Colon (tissue), 2 donors: ENCODE measurements at regions not wholly inside any gene's neighbourhood (a gene's known extent, or its start where the extent isn't known, plus 50 kb on each side); places are given as distances from the start of the nearest gene placed in this dataset.
"Not testable (repeated sequence)": the region's sequence is repeated elsewhere in the genome, so short reads cannot be mapped to it uniquely, and the experiment has no call there.

Source experiments
- FAIRE-seq: peaks from 2 replicates; lab custom pipeline; 2012; peaks lifted over from hg19 to GRCh38; lab: Jason Lieb, UNC
- donor health status: control.
- donor health status: control.

DNA sequence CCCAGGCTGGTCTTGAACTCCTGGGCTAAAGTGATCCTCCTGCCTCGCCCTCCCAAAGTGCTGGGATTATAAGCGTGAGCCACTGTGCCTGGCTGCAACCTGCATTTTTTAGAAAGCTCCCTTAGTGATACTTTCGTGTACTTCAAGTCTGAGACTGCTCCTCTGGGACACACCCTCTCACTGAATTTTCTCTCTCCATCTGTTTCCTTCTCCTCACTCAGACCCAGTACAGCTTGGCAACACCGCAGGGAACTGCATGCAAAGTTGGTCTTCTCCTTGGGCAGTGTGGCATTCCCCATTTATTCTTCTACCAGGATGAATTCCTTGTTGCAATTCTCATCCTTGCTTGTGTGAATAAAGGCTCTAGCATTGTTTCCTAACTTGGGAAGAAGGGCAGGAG, 175.9 kb downstream of the LPIN1 start:
- no peak for FAIRE-seq

DNA sequence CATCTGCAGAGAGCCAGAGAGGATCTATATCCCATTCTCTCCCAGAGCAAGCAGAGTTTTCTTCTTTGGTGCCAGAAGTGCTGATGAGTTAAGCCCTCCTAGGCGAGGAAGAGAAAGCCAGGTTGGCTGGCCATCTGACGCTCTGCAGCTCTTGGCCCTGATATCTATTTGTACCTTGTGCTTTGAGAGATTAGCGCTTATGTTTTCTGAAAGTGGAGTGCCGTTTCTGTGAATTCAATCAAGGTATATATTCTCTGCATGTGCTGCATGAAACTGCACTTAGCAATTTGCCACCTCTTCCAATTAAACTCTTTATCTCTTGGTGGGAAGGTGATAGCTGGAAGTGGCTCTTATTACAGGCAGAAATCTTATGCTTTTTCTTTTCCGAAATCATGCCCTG, 177.5 kb downstream of the LPIN1 start:
- no peak for FAIRE-seq

DNA sequence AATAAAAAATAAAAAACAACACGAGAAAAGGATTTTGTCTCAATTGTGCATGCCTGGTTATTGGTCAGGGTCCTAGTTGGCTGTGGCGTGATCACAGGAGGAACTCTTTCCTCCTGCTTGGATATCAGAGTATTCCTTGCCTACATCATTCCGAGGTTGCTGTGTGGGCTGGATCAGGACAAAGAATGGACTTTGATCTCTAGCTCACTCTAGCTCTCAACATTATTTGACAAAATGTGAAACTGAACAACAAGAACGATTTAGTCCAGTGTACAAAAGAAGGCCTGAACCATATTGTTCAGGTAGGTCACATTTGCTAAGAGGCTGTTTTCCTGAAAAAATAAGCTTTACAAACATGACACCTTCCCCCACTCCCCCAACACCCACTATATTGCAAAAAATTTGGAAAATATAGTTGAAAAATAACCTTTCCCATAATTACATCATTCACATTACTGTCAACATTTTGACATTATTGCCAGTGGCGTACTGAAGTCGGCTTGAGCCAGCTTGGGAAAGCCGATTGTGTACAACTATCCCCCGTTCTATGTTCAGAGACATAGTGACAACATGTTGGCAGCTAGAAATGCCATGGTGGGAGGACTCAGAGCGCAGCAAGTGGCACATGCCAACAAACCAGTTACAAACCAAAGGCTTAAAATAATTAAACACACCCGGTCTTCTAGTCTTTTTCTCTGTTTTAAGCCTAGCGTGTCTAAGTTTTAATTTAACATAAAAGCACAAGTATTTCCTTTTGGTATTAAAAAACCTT, 179.0 kb downstream of the LPIN1 start:
- no peak for FAIRE-seq

DNA sequence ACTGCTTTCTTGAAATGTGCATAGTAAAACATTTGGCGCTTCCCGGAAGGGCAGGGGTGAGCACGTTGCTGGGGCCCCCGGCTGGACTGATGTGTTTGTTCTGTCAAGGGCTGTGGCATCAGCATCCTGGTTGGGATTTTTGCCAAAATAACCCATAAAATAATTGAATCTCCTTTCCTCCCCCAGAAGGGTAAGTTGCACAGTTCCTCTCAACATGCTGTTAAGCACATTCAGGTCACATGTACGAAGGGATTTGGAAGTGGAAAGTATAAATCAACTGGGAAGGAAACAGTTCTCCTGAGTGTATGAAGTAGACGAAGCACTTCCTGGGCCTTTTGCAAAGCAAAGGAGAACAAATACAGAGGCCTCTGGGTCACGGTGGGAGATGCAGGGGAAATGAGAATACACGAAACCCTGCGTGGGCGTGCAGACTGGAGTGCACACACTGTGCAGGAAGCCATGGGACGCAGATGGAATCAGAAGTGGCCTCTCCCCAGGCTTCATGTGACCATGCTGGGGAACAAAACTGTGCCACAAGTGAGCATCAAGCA, 183.9 kb downstream of the LPIN1 start:
- no peak for FAIRE-seq

DNA sequence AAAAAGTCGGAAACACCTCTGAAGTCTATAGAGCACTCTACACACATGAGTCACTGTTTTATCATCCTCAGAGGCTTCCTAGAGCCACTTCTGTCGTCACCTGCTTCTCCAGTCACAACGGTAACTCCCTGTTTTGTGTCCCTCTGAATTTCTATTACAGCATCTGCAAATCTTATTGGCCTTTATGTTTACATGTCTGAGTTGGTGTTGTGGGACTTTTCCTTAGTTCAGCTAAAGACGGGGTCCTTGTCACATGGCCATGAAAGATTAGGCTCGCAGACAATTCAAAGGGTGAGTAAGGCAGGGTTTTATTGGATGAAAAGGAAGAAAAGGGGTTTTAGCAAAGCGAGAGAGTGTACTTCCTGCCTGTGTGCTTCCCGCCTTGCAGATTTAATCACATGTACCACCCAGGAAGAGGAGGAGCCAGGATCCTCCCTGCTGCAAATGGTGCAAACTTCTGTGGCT, 185.6 kb downstream of the LPIN1 start:
- FAIRE-seq: no peak

DNA sequence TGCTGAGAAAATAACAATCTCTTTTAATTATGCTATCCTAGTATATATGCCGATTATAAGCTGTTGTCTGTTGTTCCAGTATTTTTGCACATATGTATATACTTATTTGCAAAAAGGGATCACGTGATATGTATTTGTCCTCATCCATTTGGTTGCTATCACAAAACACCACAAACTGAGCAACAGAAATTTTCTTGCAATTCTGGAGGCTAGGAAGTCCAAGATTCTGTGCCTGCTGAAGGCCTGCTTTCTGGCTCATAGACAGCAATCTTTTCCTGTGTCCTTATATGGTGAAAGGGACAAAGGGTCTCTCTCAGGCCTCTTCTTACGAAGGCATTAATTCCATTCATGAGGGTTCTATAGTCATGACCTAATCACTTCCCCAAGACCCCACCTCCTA, 186.5 kb downstream of the LPIN1 start:
- FAIRE-seq: no peak

DNA sequence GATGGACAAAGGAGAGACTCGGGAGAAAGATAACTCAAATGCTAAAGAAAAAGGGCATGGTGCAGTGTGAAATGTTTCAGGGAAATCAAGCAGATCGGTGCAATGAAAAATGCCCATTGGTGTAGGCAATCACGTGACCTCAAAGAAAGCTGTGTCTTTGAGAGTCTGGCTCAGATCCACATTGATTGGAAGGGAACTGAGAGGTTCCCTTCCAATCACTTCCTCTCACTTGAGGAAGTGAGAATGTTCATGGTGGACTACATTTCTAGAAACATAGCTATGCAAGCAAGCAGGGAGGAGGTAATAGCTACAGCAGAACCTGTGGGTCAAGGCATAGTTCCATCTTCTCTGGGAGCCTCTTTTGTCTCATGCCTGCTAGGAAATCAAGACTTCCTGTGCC, 187.4 kb downstream of the LPIN1 start:
- no peak for FAIRE-seq

DNA sequence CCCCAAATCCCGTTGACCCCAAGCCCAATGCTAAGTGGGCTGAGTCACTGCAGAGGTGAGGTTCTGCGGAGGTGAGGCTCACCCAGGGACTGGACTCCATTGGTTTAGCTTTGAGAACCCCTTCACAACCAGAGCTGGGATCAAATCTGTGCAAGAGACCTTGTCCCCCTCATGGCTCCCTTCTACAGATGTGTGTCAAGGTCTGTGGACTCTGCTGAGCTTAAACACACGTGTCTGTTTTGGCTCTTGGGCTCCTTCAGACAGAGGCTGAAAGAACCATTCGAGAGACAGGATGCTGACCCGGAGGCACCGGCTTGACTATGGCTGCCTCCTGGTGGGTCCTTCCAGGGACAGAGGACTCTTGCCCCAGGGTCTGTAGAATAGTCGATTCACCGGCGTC, 190.3 kb downstream of the LPIN1 start:
- no peak for FAIRE-seq

DNA sequence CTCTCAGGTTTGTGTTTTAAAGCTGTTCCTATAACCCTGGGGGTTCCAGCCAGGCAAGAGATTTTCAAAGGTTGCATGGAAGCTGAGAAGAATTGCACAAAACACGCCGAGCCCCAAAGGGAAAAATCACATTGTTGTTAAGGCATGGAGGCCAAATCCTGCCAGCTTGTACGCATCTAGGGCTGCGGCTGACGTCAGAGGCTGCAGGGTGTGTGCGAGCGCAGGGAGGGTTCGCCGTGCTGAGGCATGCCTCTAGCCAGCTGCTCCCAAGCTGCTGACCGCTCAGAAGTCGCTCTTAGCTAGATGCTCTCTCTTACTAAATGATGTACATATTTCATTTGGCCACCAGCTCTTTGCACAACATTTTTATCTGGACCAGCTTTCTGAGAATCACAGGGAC, 191.8 kb downstream of the LPIN1 start:
- no peak for FAIRE-seq

DNA sequence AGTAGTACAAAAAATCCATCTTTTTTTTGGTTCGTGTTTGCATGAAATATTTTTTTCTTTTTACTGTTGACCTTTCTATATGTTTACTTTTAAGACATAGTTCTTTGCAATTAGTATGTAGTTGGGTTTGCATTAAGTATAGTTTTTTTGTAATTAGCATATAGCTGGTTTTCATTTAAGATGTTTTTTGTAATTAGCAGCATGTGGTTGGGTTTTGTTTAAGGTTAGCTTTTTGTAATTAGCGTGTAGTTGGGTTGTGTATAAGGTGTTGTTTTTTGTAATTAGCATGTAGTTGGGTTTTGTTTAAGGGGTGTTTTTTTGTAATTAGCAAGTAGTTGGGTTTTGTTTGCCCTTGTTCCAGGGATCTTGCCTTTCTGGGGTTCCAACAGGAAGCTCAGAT, 193.1 kb downstream of the LPIN1 start:
- FAIRE-seq: no peak

DNA sequence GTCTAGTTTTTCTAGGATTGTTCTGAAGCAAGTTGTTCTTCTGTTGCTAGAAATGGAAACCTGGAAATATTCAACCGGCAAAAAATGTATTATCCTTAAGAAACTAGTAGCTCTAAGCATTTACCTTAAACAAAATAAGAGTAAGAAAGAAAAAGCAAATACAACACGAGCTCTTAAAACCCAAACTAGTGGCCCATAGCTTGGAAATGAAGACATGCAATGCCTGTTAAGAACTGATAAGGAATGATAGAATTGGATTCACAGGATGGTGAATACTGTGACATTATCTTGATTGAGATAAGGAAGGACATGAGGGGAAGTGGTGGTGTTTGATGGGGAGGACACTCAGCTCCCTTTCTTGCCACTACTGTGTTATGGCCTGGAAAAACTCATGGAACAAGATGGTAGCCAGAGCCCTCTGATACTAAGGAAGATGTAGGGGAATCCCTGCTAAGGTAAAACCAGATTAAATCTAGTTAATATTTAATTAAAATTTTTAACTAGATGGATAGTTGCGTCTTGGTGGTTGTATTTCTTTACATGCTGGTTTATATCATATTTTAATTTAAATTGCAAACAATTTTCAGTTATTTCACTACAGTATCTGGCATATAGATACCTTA, 193.8 kb downstream of the LPIN1 start:
- no peak for FAIRE-seq

DNA sequence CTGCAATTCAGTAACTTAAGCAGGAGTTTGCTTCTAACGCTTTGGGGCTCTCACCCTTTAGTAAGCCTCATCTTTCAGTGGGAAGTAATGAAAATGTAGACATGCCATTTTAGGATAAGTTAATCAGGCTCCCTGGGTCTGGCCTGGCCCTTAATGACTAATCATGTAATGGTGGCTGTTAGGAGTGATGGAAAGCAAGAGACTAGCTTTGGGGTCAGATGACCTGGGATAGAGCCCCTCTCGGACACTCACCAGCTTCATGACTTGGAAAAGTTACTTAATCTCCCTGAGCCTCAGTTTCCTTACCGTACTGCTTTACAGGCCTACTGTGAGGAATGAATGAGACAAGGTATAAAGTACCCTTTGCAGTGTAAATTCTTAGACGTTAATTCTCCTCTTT, 194.4 kb downstream of the LPIN1 start:
- no peak for FAIRE-seq

DNA sequence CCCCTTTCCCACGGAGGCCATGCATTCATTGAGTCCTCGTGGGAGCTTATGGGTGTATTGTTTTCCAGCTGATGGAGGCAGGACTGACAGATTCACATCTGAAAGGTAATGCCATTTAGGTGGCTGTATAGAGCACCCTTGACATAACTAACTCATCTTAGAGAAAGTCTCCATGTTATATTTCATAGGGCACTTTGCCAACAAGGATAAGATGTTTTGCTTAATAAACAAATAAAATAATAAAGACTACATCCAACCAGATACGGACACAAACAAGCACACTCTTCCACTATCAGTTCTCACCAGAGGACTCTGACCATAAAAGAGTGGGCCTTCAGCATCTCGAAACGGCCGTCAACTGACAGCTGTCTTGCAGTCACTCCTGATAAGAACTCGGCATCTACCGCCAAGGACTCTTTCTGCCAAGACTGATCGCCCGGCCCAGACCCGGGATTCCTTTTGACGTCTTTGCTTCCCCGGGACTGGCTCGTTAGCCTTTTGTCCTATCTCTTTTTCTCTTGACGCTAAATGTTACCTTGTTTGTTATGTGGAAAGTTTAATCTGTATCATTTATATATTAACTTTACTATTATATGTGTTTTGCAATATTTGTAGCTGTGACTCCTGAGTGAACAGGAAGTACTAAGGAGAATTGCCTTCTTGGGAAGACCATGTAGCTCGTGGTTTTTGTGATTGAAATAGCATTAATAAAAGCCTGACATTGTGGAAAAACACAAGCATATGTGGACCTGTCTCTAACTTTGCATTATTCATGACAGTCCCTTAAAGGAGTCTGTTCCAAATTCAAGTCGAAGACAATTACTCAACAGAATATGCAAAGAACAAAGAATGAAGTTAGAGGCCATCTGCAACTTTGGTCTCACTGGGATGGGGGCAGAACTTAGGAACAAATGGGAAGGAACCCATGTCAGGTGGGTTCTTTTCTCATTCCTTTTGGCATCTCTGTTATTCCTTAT, 195.1 kb downstream of the LPIN1 start:
- FAIRE-seq: no peak

DNA sequence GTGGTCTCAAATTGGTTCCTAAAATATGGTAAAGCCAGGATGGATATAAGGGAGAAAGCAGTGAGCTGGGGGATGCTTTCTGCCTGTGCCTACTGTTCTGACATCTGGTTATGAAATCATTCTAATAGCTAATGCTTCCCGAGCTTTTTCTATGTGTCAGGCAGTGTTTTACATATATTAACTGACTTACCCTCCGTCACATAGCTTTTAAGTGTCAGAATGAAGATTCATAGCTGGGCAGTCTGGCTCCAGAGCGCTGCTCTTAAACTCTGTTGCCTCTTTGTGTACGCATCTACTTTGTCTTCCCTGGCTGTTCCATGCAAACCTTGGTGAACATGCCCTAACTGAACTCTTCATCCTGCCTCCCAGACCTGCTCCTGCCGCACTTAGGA, 195.7 kb downstream of the LPIN1 start:
- no peak for FAIRE-seq

DNA sequence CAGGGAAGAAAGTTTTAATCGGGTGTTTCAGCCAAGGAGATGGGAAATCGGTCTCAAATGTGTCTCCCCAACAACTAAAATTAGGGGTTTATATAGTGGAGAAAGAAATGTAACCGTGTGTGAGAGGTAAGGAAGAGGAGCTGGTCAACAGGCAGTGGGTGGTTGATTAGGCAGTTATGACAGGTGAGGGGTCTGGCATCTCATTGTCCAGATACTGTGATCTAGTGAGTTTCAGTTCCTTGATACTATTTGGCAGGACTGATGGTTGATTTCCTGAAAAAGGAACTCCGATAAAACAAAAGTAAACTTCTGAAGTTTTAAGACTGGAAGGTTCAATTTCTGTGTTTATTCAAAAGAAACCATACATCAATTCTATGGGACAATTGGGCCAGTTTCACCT, 197.9 kb downstream of the LPIN1 start:
- FAIRE-seq: no peak

DNA sequence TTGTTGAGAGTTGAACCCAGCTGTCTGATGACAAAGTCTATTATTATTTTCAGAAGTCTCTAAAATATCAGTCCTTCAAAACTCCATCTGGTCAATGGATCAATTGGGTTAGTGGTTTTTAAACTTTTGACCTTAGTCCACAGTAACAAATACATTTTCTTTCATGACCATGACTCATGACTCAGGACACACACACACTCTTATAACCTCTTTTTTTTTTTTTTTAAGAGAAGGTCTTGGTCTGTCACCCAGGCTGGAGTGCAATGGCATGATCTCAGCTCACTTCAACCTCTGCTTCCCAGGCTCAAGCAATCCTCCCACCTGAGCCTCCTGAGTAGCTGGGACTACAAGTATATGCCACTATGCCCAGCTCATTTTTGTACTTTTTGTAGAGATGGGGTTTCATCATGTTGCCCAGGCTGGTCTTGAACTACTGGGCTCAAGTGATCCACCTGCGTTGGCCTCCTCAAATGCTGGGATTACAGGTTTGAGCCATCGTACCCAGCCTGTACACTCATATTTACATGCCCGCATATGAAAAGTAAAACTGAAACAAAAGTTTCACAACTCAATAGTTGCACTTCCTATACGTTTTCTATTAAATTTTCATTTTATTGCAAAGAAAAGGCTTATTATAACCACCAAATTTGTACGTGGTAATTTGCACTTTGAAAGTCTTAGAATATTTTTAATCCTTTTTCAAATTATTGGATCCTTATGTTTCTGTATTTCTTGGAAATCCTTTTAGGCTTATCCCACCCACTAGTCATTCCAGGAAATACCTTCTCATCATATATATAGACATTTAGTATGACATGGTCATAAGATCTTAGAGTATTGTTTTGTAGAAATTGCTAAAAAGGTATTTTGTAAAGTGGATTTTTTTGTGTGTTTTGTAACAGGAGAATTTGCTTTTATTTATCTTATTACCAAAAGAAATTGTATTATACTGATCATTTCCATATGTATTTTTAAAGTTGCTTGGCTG, 199.0 kb downstream of the LPIN1 start:
- FAIRE-seq: no peak

DNA sequence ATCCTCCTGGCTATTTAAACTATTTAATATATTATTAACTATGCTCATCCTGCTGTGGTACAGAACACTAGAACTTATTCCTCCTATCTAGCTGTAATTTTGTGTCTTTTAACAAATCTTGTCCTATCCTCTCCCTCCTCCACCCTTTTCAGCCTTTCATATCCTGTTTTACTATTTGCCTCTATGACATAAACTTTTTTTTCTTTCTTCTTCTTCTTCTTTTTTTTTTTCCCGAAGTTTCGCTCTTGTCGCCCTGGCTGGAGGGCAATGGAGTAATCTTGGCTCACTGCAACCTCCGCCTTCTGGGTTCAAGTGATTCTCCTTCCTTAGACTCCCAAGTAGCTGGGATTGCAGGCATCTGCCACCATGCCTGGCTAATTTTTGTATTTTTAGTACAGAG, 201.5 kb downstream of the LPIN1 start:
- FAIRE-seq: no peak

DNA sequence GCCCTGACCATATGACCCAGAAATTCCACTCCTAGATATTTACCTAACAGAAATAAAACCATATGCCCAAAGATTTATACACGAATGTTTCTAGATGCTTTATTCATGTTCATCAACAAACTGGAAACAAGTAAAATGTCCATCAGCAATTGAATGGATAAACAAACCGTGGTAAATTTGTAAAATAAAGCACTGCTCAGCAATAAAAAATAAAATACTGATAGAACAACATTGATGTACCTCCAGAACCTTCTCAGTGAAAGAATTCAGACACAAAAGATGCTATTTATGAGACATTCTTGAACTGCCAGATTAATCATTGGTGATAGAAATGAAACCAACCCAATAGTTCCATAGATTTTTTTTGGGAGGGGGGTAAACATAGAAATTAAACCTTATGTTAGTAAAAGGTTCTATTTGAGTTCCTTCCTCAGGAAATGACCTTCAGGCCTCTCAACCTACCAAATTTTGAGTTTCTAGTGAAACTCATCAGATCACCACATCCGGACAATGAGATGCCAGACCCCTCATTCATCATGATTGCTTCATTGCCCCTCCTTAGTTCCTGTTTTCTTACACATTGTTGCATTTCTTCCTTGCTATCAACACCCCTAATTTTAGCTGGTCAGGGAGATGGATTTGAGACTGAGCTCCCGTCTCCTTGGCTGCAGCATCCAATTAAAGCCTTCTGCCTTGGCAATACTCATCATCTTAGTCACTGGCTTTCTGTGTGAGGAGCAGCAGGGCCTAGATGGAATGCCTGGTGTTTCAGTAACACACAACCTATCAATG, 203.5 kb downstream of the LPIN1 start:
- FAIRE-seq: no peak

DNA sequence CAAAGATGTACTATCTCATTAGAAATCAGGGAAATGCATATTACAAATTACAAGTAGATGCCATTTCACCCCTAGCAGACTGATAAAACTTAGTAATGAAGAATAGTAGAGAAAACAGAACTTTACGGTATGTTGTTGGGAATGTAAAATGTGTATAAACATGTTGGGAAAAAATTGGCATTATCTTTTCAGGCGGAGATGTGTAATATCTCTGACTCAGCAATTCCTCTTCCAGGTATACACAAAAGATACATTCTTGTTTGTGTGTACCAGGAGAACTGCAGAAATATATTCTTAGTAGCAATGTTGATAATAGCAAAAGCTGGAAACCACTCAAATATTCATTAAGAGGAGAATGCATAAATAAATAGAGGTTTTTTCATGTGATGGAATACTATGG, 204.5 kb downstream of the LPIN1 start:
- FAIRE-seq: no peak

DNA sequence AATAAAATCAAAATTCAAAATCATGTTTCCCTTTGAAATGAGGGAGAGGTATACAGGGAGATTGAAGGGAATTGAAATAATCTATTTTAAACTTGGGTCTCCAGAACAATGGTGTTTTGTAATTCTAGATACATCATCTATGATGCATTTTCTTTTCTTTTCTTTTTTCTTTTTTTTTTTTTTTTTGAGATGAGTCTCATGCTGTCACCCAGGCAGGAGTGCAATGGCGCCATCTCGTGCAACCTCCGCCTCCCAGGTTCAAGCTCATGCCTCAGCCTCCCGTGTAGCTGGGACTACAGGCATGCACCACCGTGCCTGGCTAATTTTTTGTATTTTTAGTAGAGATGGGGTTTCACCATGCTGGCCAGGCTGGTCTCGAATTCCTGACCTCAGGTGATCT, 205.1 kb downstream of the LPIN1 start:
- not testable (repeated sequence) for FAIRE-seq
